H9 (cell line): ENCODE measurements at regions not wholly inside any gene's neighbourhood (a gene's known extent, or its start where the extent isn't known, plus 50 kb on each side); places are given as distances from the start of the nearest gene placed in this dataset.

Source experiments
- DNase-seq: peaks from one replicate; pipeline ENCODE4 v3.0.0-alpha.2; 2017
- H2AFZ ChIP-seq: one replicate; pipeline ENCODE4 v1.6.1; 2013; ENCODE audit warnings: mild to moderate bottlenecking, low read length, control low read depth, moderate library complexity
- H2AK5ac ChIP-seq: 2 replicates; pipeline ENCODE4 v1.6.1; 2013; ENCODE audit warnings: low read length, control low read depth, mixed read lengths; ENCODE audit not compliant: insufficient read length
- H2BK120ac ChIP-seq: one replicate; pipeline ENCODE4 v1.6.1; 2013; ENCODE audit warnings: low read depth, mild to moderate bottlenecking, low read length, control low read depth, inconsistent platforms; ENCODE audit not compliant: poor library complexity, severe bottlenecking
- H2BK12ac ChIP-seq: 2 replicates; pipeline ENCODE4 v1.6.1; 2013; ENCODE audit warnings: low read length, control low read depth, mixed read lengths, low read depth; ENCODE audit not compliant: insufficient read length
- H2BK15ac ChIP-seq: 2 replicates; pipeline ENCODE4 v1.6.1; 2013; ENCODE audit warnings: low read depth, low read length, control low read depth
- H2BK20ac ChIP-seq: one replicate; pipeline ENCODE4 v1.6.1; 2013; ENCODE audit warnings: low read depth, mild to moderate bottlenecking, low read length, control low read depth, inconsistent platforms; ENCODE audit not compliant: poor library complexity, severe bottlenecking
- H2BK5ac ChIP-seq: 2 replicates; pipeline ENCODE4 v1.6.1; 2013; ENCODE audit warnings: low read length, control low read depth, mixed read lengths; ENCODE audit not compliant: insufficient read length
- H3K14ac ChIP-seq: 2 replicates; pipeline ENCODE4 v1.6.1; 2013; ENCODE audit warnings: low read length, control low read depth; ENCODE audit not compliant: insufficient read depth
- H3K18ac ChIP-seq: 2 replicates; pipeline ENCODE4 v1.6.1; 2013; ENCODE audit warnings: low read depth, mild to moderate bottlenecking, mixed read lengths, low read length, control low read depth; ENCODE audit not compliant: insufficient read length
- H3K23ac ChIP-seq: 2 replicates; pipeline ENCODE4 v1.6.1; 2013; ENCODE audit warnings: low read length, control low read depth, mixed read lengths, low read depth; ENCODE audit not compliant: insufficient read length
- H3K23me2 ChIP-seq: 2 replicates; pipeline ENCODE4 v1.6.1; 2013; ENCODE audit warnings: low read depth, mild to moderate bottlenecking, mixed read lengths, low read length, control low read depth; ENCODE audit not compliant: insufficient read length, poor library complexity, severe bottlenecking
- H3K27ac ChIP-seq: 2 replicates; pipeline ENCODE4 v1.5.1; 2013; ENCODE audit warnings: low read length, control low read depth, mixed read lengths, low read depth; ENCODE audit not compliant: insufficient read length
- H3K27me3 ChIP-seq: 2 replicates; pipeline ENCODE4 v1.6.1; 2013; ENCODE audit warnings: low read length, control low read depth, inconsistent platforms; ENCODE audit not compliant: insufficient read depth
- H3K4ac ChIP-seq: 2 replicates; pipeline ENCODE4 v1.6.1; 2013; ENCODE audit warnings: low read depth, mild to moderate bottlenecking, control low read depth, inconsistent platforms, low read length, moderate library complexity
- H3K4me1 ChIP-seq: 2 replicates; pipeline ENCODE4 v1.6.1; 2013; ENCODE audit warnings: low read length, control low read depth, inconsistent platforms; ENCODE audit not compliant: insufficient read depth
- H3K4me2 ChIP-seq: 2 replicates; pipeline ENCODE4 v1.6.1; 2013; ENCODE audit warnings: low read length, control low read depth, mixed read lengths; ENCODE audit not compliant: insufficient read length, insufficient read depth
- H3K56ac ChIP-seq: 2 replicates; pipeline ENCODE4 v1.6.1; 2013; ENCODE audit warnings: low read depth, mild to moderate bottlenecking, mixed read lengths, low read length, control low read depth; ENCODE audit not compliant: insufficient read length
- H3K79me1 ChIP-seq: 2 replicates; pipeline ENCODE4 v1.6.1; 2013; ENCODE audit warnings: low read depth, mild to moderate bottlenecking, moderate library complexity, low read length, control low read depth, inconsistent platforms; ENCODE audit not compliant: insufficient read depth, poor library complexity, severe bottlenecking
- H3K79me2 ChIP-seq: 2 replicates; pipeline ENCODE4 v1.6.1; 2013; ENCODE audit warnings: low read length, control low read depth, inconsistent platforms; ENCODE audit not compliant: insufficient read depth
- H3K9ac ChIP-seq: 2 replicates; pipeline ENCODE4 v1.6.1; 2013; ENCODE audit warnings: low read length, control low read depth, mixed read lengths; ENCODE audit not compliant: insufficient read length; ENCODE audit errors: extremely low read depth
- H3K9me3 ChIP-seq: one replicate; pipeline ENCODE4 v1.6.1; 2013; ENCODE audit warnings: low read depth, low read length, inconsistent platforms; ENCODE audit not compliant: control insufficient read depth
- H3T11ph ChIP-seq: one replicate; pipeline ENCODE4 v1.6.1; 2013; ENCODE audit warnings: mild to moderate bottlenecking, low read length, control low read depth, inconsistent platforms
- H4K20me1 ChIP-seq: one replicate; pipeline ENCODE4 v1.6.1; 2013; ENCODE audit not compliant: control insufficient read depth, insufficient read length, insufficient read depth
- H4K5ac ChIP-seq: 2 replicates; pipeline ENCODE4 v1.6.1; 2013; ENCODE audit warnings: low read depth, mild to moderate bottlenecking, mixed read lengths, low read length, control low read depth; ENCODE audit not compliant: insufficient read length
- H4K8ac ChIP-seq: replicated peaks from 2 replicates; pipeline ENCODE4 v1.6.1; 2013; ENCODE audit warnings: low read length, control low read depth, mixed read lengths, low read depth; ENCODE audit not compliant: insufficient read length
- H4K91ac ChIP-seq: 2 replicates; pipeline ENCODE4 v1.6.1; 2013; ENCODE audit warnings: low read depth, mild to moderate bottlenecking, moderate library complexity, mixed read lengths, low read length, control low read depth; ENCODE audit not compliant: insufficient read length
- H3K27ac Mint-ChIP-seq, 3 experiments: 2 replicates in 2 of 3; 3 replicates in 1 of 3; pipeline ENCODE4 v1.8.0; 2020 to 2021; ENCODE audit warnings: mixed read lengths in 3 of 3, mild to moderate bottlenecking in 1 of 3, moderate library complexity in 1 of 3
- H3K27me3 Mint-ChIP-seq: 2 replicates; pipeline ENCODE4 v1.8.0; 2021; ENCODE audit warnings: low read depth, mild to moderate bottlenecking, moderate library complexity, mixed read lengths
- H3K36me3 Mint-ChIP-seq, 3 experiments: 2 replicates in 2 of 3; 3 replicates in 1 of 3; pipeline ENCODE4 v1.8.0; 2020 to 2021; ENCODE audit warnings: low read depth in 3 of 3, mixed read lengths in 3 of 3; ENCODE audit not compliant: insufficient read depth in 1 of 3
- H3K4me1 Mint-ChIP-seq, 2 experiments: 2 replicates each; pipeline ENCODE4 v1.8.0; 2020; ENCODE audit warnings: mixed read lengths in 2 of 2
- H3K4me3 Mint-ChIP-seq, 2 experiments: 2 replicates in 1 of 2; 3 replicates in 1 of 2; pipeline ENCODE4 v1.8.0; 2020 to 2021; ENCODE audit warnings: mild to moderate bottlenecking in 2 of 2, mixed read lengths in 2 of 2, moderate library complexity in 1 of 2
- H3K9me3 Mint-ChIP-seq, 2 experiments: 2 replicates in 1 of 2; 3 replicates in 1 of 2; pipeline ENCODE4 v1.8.0; 2020; ENCODE audit warnings: mild to moderate bottlenecking in 2 of 2, mixed read lengths in 2 of 2, moderate library complexity in 1 of 2
- TF ChIP-seq, protein P1 (sequence below): fragments of 200-600 bp; sonication (generic); conservative IDR thresholded peaks from 3 replicates; pipeline ENCODE4 v1.8.0; 2021; ENCODE audit warnings: antibody characterized with exemption, mild to moderate bottlenecking

DNA sequence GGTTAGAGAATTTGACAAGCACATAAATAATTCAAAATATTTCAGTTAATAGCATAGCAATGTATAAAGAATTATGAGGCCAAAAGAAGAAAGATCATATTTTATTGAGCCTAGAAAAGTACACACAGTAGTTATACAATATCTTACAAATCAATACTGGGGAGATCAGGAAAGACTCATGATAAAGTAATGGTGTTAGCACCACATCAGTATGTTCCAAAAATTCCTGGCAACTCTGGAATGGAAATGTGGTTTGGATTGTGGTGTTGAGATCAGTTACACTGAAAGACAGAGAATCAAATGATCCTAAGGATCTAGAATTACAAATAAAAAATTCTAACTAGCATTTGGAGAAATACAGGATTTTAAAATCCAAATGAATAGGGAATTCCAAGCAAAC lies 420.5 kb upstream of the CNTNAP2 start:
- Mint-ChIP-seq H3K27me3 (no peaks in the 10 kb centered on the region), H3K4me1 (peaks cover 0 to 3% of the 10 kb centered on the region in 2 experiments; a peak in 1 of 4 replicates), H3K9me3 (no peaks in the 10 kb centered on the region; a peak in 1 of 5 replicates), H3K36me3 (no peaks in the 10 kb centered on the region), H3K4me3 (no peak overlapping the region), H3K27ac (no peak overlapping the region)
- H4K8ac ChIP-seq, result no peak overlapping the region
- H2AK5ac ChIP-seq, result no peak overlapping the region
- no peaks in the 10 kb centered on the region; the same call in 1 of the 2 replicates for H3K4me1 ChIP-seq
- no peaks in the 10 kb centered on the region for H3K9me3 ChIP-seq
- H3K4ac ChIP-seq, result no peak overlapping the region
- no peaks in the 10 kb centered on the region for H3K79me1 ChIP-seq
- no peak overlapping the region for H3T11ph ChIP-seq
- H2BK12ac ChIP-seq, result no peak overlapping the region
- no peaks in the 10 kb centered on the region for H3K23me2 ChIP-seq
- TF ChIP-seq, protein P1, sequence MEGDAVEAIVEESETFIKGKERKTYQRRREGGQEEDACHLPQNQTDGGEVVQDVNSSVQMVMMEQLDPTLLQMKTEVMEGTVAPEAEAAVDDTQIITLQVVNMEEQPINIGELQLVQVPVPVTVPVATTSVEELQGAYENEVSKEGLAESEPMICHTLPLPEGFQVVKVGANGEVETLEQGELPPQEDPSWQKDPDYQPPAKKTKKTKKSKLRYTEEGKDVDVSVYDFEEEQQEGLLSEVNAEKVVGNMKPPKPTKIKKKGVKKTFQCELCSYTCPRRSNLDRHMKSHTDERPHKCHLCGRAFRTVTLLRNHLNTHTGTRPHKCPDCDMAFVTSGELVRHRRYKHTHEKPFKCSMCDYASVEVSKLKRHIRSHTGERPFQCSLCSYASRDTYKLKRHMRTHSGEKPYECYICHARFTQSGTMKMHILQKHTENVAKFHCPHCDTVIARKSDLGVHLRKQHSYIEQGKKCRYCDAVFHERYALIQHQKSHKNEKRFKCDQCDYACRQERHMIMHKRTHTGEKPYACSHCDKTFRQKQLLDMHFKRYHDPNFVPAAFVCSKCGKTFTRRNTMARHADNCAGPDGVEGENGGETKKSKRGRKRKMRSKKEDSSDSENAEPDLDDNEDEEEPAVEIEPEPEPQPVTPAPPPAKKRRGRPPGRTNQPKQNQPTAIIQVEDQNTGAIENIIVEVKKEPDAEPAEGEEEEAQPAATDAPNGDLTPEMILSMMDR, result no peak
- H2AFZ ChIP-seq, result no peak overlapping the region
- H2BK5ac ChIP-seq, result no peak overlapping the region
- H3K18ac ChIP-seq, result no peak overlapping the region
- no peak overlapping the region for H4K91ac ChIP-seq
- no peak overlapping the region for H4K5ac ChIP-seq
- H3K4me2 ChIP-seq, result no peak overlapping the region
- H3K27me3 ChIP-seq, result no peaks in the 10 kb centered on the region
- H2BK15ac ChIP-seq, result no peak overlapping the region
- H3K56ac ChIP-seq, result no peak overlapping the region
- no peaks in the 10 kb centered on the region for H3K79me2 ChIP-seq
- no peaks in the 10 kb centered on the region for H4K20me1 ChIP-seq
- H2BK20ac ChIP-seq, result no peak overlapping the region
- no peak overlapping the region for H3K23ac ChIP-seq
- no peak overlapping the region for H2BK120ac ChIP-seq
- no peak overlapping the region for H3K27ac ChIP-seq
- DNase-seq, result no peak
- H3K14ac ChIP-seq, result no peak overlapping the region
- no peak overlapping the region for H3K9ac ChIP-seq
